ENCODE measurements at regions not wholly inside any gene's neighbourhood (a gene's known extent, or its start where the extent isn't known, plus 50 kb on each side); places are given as distances from the start of the nearest gene placed in this dataset.

DNA sequence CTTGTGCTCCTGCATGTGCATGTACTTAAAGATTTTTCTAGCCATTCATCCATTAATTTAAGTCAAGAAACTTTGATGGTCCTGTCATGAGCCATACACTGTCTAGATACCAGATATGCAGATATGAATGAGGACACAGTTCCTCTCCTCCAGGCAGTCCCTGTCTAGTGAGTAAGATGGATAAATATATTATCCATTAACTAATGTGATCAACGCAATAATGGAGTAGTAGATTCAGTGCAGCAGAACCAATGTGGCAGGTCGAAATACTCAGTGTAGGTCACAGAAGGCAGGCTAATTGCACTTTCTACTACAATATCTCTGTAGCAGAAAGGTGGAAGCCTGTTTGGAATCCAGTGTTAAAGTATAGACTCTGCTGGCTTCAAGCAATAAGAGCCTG is 112.5 kb downstream of the PCDH7 start:
- 78 to 84% (median 82%) methylated on average over 2 of the region's 2 CpGs for WGBS, 5 donors
- no peak overlapping the region for H3K4me3 ChIP-seq

DNA sequence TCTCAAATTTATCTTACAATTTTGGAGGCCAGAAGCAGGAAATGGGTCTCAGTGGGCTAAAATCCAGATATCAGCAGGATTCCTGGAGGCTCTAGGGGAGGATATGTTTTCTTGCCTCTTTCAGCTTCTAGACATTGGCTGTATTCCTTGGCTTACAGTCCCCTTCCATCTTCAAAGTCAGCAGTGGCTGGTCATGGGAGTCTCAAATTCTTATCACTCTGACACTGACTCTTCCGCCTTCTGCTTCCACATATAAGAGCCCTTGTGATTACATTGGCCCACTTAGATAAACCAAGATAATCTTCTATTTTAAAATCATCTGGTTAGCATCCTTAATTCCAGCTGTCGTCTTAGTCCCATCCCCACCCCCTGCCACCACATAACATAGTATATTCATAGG is 113.0 kb downstream of the PCDH7 start:
- no peak for DNase-seq
- 58 to 78% (median 72%) methylated on average over 2 of the region's 2 CpGs for WGBS, 5 donors
- Histone ChIP-seq H3K27ac (no peak overlapping the region), H3K9me3 (no peaks in the 10 kb centered on the region), H3K27me3 (no peaks in the 10 kb centered on the region), H3K4me3 (no peak overlapping the region), H3K4me1 (peaks cover 0 to 29% (median 14%) of the 10 kb centered on the region in 4 donors), H3K36me3 (no peaks in the 10 kb centered on the region)
- TF ChIP-seq EP300 (IDR thresholded peaks at IDR 0.05) (no peak), POLR2A (IDR thresholded peaks at IDR 0.05) (no peak), POLR2AphosphoS5 (IDR thresholded peaks at IDR 0.05) (no peak)
- TF ChIP-seq, protein P1, sequence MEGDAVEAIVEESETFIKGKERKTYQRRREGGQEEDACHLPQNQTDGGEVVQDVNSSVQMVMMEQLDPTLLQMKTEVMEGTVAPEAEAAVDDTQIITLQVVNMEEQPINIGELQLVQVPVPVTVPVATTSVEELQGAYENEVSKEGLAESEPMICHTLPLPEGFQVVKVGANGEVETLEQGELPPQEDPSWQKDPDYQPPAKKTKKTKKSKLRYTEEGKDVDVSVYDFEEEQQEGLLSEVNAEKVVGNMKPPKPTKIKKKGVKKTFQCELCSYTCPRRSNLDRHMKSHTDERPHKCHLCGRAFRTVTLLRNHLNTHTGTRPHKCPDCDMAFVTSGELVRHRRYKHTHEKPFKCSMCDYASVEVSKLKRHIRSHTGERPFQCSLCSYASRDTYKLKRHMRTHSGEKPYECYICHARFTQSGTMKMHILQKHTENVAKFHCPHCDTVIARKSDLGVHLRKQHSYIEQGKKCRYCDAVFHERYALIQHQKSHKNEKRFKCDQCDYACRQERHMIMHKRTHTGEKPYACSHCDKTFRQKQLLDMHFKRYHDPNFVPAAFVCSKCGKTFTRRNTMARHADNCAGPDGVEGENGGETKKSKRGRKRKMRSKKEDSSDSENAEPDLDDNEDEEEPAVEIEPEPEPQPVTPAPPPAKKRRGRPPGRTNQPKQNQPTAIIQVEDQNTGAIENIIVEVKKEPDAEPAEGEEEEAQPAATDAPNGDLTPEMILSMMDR (IDR thresholded peaks at IDR 0.05), result no peak
- intact Hi-C loops (cut with DNase I; ENCODE audit: low total_unique reads), result no loop called here

More for the DNA sequence above, 112.5 kb downstream of the PCDH7 start:
- TF ChIP-seq EP300 (IDR thresholded peaks at IDR 0.05) (no peak), POLR2A (IDR thresholded peaks at IDR 0.05) (no peak), POLR2AphosphoS5 (IDR thresholded peaks at IDR 0.05) (no peak)
- TF ChIP-seq, protein P1 (IDR thresholded peaks at IDR 0.05), result no peak
- DNase-seq, result no peak
- Histone ChIP-seq H3K36me3 (no peaks in the 10 kb centered on the region), H3K27me3 (no peaks in the 10 kb centered on the region), H3K4me1 (peaks cover 0 to 28% (median 13%) of the 10 kb centered on the region in 4 donors), H3K9me3 (no peaks in the 10 kb centered on the region), H3K27ac (no peak overlapping the region)
- intact Hi-C loops (cut with DNase I; ENCODE audit: low total_unique reads), result no loop called here

DNA sequence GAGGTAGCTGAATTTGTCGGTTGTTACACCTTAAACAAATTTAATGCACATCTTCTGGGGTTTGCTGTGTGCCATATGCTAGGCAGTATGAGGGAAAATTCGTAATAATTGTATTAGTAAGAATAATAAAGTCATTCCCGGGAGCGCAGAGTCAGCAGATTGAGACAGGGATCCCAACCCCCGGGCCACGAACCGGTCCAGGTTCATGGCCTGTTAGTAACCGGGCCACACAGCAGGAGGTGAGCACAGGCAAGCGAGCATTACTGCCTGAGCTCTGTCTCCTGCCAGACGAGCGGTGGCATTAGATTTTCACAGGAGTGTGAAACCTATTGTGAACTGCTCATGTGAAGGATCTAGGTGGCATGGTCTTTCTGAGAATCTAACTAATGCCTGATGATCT is 114.9 kb downstream of the PCDH7 start:
- TF ChIP-seq, protein P1 (IDR thresholded peaks at IDR 0.05), result no peak
- TF ChIP-seq POLR2AphosphoS5 (IDR thresholded peaks at IDR 0.05) (no peak), EP300 (IDR thresholded peaks at IDR 0.05) (no peak), POLR2A (IDR thresholded peaks at IDR 0.05) (no peak)
- 91 to 96% (median 94%) methylated on average over 11 of the region's 11 CpGs for WGBS, 5 donors
- no peaks in the 10 kb centered on the region for H3K36me3 ChIP-seq

DNA sequence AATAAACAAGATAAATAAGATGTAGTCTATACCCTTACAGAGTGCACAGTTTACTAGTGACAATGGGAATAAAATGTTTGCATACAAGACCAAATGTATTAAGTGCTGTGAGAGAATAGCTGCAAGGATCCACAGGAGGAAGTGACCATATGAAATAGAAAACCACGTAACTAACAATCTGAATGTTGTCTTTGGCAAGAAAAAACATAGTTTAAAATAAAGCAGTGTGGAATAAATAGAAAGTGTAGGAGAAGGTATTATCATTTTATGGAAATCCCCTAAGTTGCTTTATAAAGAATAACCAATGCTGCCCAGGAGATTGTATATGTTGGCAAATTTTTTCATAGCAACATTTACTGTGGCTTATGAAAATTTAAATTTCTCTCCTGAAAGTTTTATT is 116.1 kb downstream of the PCDH7 start:
- Histone ChIP-seq H3K4me1 (peaks cover 0 to 52% (median 17%) of the 10 kb centered on the region in 4 donors), H3K27ac (no peak overlapping the region), H3K27me3 (no peaks in the 10 kb centered on the region), H3K4me3 (no peak overlapping the region), H3K9me3 (no peaks in the 10 kb centered on the region), H3K36me3 (no peaks in the 10 kb centered on the region)
- TF ChIP-seq POLR2AphosphoS5 (IDR thresholded peaks at IDR 0.05), result no peak
- TF ChIP-seq, protein P1 (IDR thresholded peaks at IDR 0.05), result no peak
- intact Hi-C loops (cut with DNase I; ENCODE audit: low total_unique reads), result no loop called here
- DNase-seq, result no peak
- WGBS, 5 donors, result 18 to 38% (median 22%) methylated on average over 1 of the region's 1 CpG

More for the DNA sequence above, 114.9 kb downstream of the PCDH7 start:
- H3K27ac ChIP-seq, result no peak overlapping the region
- no peak overlapping the region for H3K4me3 ChIP-seq
- no peak for DNase-seq
- no peaks in the 10 kb centered on the region for H3K27me3 ChIP-seq
- H3K4me1 ChIP-seq, result peaks cover 0 to 42% (median 14%) of the 10 kb centered on the region in 4 donors
- intact Hi-C loops (cut with DNase I; ENCODE audit: low total_unique reads), result no loop called here
- H3K9me3 ChIP-seq, result no peaks in the 10 kb centered on the region

Measured in stomach (tissue), 8 donors.